ENCODE measurements at regions not wholly inside any gene's neighbourhood (a gene's known extent, or its start where the extent isn't known, plus 50 kb on each side); places are given as distances from the start of the nearest gene placed in this dataset.

DNA sequence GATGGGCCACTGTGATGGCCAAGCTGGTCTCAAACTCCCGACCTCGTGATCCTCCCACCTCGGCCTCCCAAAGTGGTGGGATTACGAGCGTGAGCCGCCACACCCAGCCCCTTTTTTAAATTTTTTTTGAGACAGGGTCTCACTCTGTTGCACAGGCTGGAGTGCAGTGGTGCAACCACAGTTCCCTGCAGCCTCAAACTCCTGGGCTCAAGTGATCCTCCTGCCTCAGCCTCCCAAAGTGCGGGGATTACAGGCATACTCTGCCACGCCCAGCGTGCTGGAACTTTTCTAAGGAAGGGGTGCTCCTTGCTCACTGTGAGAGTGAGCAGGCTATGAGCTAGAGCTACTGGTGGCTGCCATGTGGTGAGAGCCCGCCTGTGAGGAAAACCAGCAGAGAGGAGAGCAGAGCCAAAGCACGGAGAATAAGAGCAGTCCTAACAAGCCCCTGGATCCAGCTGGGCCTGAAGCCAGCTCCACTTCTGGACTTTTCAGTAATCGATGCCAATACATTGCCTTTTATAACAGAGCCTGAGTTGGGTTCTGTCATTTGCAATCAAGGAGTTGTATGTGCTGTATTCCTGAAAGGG, 75.5 kb upstream of the UNC5A start:
- no peak for DNase-seq

GRCh38 chr5:176735383-176736265, 74.7 kb upstream of the UNC5A start:
- no peak for DNase-seq

DNA sequence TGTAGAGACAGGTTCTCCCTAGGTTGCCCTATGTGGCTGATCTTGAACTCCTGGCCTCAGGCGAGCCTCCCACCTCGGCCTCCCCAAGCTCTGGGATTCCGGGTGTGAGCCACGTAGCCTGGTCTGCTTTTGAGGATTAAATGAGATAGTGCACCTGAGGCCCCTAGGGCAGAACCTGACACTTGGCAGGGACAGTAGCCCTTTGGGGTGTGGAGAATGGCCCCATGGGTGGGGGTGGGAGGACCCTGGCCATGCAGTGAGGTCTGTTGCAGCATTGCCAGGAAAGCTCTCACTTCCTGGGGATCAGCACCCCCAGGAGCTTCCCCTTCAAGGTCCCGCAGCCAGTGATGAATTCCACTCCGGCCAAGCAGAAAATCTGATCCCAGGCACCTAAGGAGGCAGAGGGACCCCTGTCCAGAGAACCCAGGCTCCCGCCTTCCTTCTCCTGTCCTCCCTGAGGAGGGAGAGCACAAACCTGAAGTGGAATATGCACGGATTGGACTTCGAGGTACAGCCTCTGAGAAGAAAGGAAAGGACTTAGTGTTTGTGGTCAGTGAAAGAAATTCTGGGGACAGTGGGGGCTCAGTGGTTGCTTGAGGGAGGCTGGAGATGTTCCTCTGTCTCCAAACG, 73.9 kb upstream of the UNC5A start:
- no peak for DNase-seq

DNA sequence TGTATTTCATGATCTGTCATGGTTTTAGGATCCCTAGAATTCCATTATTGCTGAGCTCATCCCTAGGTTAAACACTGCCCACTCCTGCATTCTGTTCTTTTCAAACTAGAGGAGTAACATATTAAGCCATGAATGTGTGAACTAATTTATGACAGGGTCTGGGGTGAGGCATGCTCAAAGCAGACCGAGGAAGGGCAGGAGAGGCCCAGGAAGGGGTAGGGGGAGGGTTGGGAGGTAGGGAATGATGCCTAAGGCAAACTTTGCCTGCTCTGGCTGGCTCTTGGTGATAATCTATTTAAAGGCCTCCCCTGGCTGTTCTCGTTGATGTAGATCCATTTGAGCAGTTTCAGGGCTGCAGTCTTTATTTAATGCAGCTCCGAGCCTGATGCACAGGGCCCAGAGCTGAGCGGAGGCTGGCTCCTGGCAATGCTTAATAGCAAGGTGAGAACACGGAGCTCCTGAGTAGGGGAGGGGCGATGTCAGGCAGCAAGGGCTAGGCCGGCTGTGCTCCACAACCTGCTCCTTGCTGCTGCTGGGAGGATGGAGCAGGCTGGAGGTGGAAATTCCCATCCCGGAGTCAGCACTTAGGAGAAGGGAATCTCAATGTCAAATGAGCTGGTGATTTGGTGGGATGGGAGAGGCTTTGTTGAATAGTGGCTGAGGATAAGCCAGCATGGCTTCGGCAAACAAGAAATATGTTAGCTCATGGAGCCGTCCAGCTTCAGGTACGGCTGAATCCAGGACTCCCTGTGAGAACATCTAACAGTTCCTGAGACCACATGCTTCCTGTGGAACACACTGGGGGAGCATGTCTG, 73.2 kb upstream of the UNC5A start:
- DNase-seq, result no peak

- no peak for DNase-seq
Observed at GRCh38 chr5:176737746-176738636, 72.4 kb upstream of the UNC5A start.

- no peak for DNase-seq
Observed at GRCh38 chr5:176738637-176739250, 71.6 kb upstream of the UNC5A start.

DNA sequence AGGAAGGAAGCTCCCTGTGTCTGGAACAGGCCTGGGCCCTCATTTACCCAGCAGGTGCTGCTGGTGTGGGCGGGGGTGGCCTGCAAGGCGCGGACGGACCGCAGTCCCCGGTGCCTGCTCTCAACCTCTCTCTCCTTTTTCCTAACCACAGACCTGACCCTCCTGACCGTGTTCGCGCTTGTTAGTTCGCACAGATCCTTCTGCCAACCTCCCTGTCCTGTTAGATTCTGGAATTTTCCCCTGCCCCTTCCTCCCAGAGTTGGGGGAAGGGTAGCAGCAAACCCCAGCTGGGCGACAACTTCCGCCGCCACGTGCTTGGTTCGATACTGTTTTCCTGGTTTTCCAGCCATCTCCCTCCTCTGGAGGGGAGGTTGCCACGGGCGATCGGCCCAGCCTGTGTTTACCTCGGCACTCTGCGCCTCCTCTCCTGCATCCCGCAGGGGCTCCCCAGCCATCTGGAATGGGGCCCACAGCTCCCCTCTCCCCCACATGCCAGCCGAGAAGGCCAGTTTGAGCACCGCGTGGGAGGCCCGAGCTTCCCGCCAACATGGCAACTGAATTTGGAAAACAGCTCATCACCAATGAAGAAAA, 70.8 kb upstream of the UNC5A start:
- no peak for DNase-seq

DNA sequence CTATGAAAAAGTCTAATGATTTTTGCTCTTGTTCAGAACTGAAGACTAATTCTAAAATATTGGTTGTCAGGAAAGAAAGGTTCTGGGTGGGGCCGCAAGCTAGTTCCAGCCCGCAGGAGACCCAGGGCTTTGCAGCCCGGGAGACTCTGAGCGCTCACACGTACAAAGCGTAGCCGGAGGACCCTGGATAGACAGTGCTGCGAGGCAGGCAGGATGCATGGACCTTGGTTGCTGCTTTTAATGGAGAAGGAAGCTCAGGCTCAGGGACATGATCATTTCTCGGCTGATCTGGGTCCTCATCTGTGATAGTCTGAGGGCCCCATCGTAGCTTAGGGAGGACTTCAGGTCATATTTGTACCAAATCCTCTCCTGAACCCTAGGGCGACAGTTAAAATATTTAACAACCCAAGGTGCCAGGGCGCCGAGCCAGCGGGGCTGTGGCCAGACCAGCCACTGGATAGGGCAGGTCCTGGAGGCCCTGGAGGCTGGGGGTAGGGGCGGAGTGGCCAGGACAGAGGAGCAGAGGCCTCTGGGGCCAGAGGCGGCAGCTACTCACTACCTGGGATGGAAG, 70.1 kb upstream of the UNC5A start:
- DNase-seq, result no peak

DNA sequence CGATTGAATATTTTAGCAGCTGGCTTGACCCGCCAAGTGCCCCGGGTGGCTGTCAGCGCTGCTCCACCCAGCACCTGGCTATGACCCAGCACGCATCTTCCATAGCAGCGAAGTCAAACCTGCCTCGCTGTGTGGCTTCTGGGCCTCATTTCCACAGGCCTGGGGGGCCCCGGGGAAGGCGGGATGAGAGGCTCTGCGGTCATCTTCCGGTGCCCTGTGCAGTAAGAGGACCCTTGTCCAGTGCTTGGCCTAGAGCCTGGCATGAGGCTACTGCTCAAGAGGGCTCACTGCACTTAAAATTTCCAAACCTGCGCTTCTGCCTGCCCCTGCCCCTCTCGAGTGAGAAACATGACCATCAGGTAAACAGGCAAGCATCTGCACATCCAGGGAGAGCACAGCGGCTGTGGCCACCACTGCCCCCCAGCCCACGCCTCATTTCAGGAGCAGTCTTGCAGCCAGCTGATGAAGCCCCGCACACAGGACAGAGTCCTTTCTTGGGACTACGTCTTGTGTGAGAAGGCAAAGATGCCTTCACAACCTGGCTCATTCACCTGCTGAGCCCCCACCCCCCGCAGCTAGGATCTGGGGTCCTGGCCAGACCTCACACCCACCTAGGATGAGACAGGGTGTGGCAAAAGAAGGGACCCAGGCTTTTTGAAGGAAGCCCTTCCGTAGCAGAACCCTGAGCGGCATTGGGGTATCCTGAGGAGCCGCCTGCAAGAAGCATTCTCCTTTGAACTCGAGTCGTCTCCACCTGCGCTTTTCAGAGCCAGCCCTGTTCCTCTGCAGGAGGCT, 69.5 kb upstream of the UNC5A start:
- DNase-seq, result no peak

DNA sequence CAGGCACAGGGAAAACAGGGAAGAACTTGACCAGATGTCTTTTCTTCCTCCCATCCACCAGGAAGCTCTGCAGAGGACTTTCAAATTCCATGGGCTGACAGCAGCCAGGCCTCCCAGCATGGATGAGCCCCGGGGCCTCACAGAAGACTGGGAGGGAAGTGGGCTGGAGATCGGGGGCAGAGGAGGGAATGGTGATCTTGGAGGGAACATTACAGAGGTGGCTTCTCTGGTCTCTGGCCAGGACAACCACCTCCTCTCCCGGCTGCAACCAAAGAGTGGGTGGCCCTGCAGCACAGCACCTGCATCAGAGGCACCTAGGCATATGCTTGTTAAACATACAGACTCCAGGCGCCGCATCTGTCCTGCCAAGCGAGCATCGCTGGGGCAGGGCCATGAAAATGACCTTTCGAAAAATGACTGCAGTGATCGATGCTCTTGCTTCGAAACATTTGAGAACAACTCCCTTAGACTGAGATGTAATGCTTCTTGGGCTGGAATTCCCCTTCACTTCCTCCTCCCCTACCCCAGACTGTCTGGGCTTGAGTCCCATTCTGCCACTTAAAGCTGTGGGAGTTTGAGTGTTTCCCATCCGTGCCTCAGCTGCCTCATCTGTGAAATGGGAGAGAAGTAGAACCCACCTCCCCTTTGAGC, 68.7 kb upstream of the UNC5A start:
- peak; percentile 31 for DNase-seq

- peak; percentile 55 for DNase-seq
Observed at GRCh38 chr5:176742246-176743105, 67.9 kb upstream of the UNC5A start.

DNA sequence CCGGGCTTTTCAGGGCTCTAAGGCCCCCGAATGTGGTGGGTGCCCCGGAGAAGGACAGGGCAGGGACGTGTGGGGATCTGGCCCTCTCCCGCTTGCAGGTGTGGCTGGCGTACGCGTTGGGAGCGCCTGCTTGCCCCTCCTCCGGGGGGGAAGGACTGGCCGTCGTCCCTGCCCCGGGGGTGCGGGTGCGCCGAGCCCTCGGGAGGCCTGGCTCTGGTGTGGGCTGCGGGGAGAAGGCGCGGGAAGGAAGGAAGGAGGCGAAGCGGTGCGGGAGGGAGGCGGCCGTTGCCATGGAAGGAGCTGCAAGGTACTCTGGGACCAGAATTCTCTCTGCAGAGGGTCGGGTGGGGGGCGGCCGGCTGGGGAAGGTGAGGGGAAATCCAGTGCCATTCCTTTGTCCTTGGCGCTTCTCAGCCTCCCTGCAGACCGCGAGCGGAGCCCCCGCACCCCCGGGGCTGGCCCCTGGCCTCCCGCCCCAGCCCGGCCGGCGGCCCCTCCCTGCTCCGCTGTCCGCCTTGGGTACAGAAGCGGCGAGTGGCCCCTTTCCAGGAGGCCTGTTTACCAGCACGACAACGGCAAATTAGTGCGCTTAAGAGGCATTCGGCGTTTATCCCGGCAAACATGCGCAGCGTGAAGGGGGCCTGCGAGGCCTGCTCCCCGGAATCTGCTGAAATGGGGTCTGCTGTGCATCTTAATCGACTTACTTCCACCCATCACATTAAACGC, 67.1 kb upstream of the UNC5A start:
- DNase-seq, result peak; percentile 70

GRCh38 chr5:176743868-176744583, 66.3 kb upstream of the UNC5A start:
- peak; percentile 24 for DNase-seq

DNA sequence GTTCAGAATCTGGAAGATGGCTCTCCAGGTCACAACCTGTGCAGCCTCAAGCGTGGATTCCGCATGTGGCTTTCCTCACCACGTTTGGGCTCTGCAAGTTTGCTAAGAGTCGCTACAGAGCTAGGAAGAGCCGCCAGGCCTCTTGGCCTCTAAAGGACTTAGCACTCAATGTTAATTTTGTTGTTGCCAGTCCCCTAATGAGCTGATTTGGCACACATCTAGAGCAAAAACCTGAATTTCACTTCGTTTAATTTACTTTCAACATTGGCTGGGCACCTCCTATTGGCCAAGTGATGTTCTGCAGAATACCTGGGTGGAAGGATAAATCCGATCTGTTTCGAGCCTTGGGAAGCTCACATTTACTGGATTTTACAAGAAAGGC, 65.8 kb upstream of the UNC5A start:
- DNase-seq, result peak; percentile 49

- no peak for DNase-seq
Observed at GRCh38 chr5:176747670-176748072, 62.7 kb upstream of the UNC5A start.

GRCh38 chr5:176748073-176748966, 62.0 kb upstream of the UNC5A start:
- DNase-seq, result no peak

All from DMS53 (cell line).